ENCODE measurements at regions not wholly inside any gene's neighbourhood (a gene's known extent, or its start where the extent isn't known, plus 50 kb on each side); places are given as distances from the start of the nearest gene placed in this dataset. TPM values are rescaled to one million over a fixed set of nuclear protein-coding genes. Genes with fewer than 3 reads are reported as not detected.

- no peak for FAIRE-seq
- Histone ChIP-seq H3K36me3 (ENCODE audit: control insufficient read depth in 2 of 2, extremely low read depth in 1 of 2, insufficient read depth in 2 of 2, low read length in 2 of 2) (no peaks in the 10 kb centered on the region), H3K27ac (ENCODE audit: insufficient read depth, low read depth, low read length) (no peak overlapping the region), H3K9me3 (replicated peaks; ENCODE audit: control insufficient read depth, insufficient read depth, low read length) (no peaks in the 10 kb centered on the region), H3K27me3 (ENCODE audit: control insufficient read depth in 2 of 2, insufficient read depth in 2 of 2, low read length in 2 of 2) (no peaks in the 10 kb centered on the region), H3K9me1 (replicated peaks; ENCODE audit: control insufficient read depth, extremely low read depth, insufficient read depth, low read length) (no peaks in the 10 kb centered on the region), H3K79me2 (ENCODE audit: control insufficient read depth, insufficient read depth, low read length) (no peaks in the 10 kb centered on the region), H3K4me3 (replicated peaks in 1 of 3; ENCODE audit: insufficient read depth in 1 of 3, low read depth in 1 of 3, low read length in 3 of 3) (no peak overlapping the region), H4K20me1 (replicated peaks; ENCODE audit: control insufficient read depth, extremely low read depth, insufficient read depth, low read length) (no peaks in the 10 kb centered on the region), H3K9ac (replicated peaks; ENCODE audit: extremely low read depth, insufficient read depth, low read length) (no peak overlapping the region), H2AFZ (ENCODE audit: low read depth, low read length) (no peak overlapping the region), H3K4me2 (ENCODE audit: insufficient read depth, low read length) (no peak overlapping the region), H3K4me1 (ENCODE audit: control insufficient read depth, extremely low read depth, insufficient read depth, low read length) (no peaks in the 10 kb centered on the region)
- BruUV-seq (replicated peaks), result no TSS peak
- DNase-seq (ENCODE audit: low read depth, low spot score), result no peak
- dilution Hi-C loops (cut with MboI; ENCODE audit: extremely low pct_ligation_motif_present, low sequenced_read_pairs), result no loop called here
- intact Hi-C loops (cut with micrococcal nuclease), result no loop called here
- ChIA-PET CTCF (no interaction called here), POLR2A (no interaction called here)
- TF ChIP-seq GATA2 (IDR thresholded peaks at IDR 0.05; ENCODE audit: insufficient read depth, insufficient read length, low read depth, low read length) (no peak), FOS (IDR thresholded peaks at IDR 0.05; ENCODE audit: borderline replicate concordance, insufficient read depth, low read length) (no peak), JUN (IDR thresholded peaks at IDR 0.05; ENCODE audit: borderline replicate concordance, insufficient read depth, insufficient read length, low read depth) (no peak), CTCF (IDR thresholded peaks at IDR 0.05; ENCODE audit: extremely low read depth in 1 of 2, insufficient read depth in 1 of 2, low read depth in 1 of 2, low read length in 2 of 2) (no peak), POLR2AphosphoS5 (IDR thresholded peaks at IDR 0.05; ENCODE audit: insufficient read depth, low read depth, low read length) (no peak), POLR2A (IDR thresholded peaks at IDR 0.05; ENCODE audit: low read depth, low read length) (no peak), MYC (IDR thresholded peaks at IDR 0.05; ENCODE audit: low read depth, low read length) (no peak), MAX (IDR thresholded peaks at IDR 0.05; ENCODE audit: insufficient read depth, insufficient read length) (no peak), EZH2 (IDR thresholded peaks at IDR 0.05; ENCODE audit: borderline replicate concordance, low read depth, low read length, severe bottlenecking) (no peak)
Observed at GRCh38 chr16:9695152-9695551, 487.1 kb downstream of the GRIN2A start.

Small RNA genes lying in the stretch of these regions (small RNA-seq; reads per million reads assigned to genes)
- gene RNA5SP403 (ENCODE audit: insufficient read depth, insufficient read length, low read depth, low replicate concordance), result not detected
- gene RNA5SP404 (ENCODE audit: insufficient read depth, insufficient read length, low read depth, low replicate concordance), result not detected
